GM12873 (cell line): ENCODE measurements at regions not wholly inside any gene's neighbourhood (a gene's known extent, or its start where the extent isn't known, plus 50 kb on each side); places are given as distances from the start of the nearest gene placed in this dataset.

Experiments
- CTCF ChIP-seq: IDR thresholded peaks from 2 replicates; pipeline ENCODE4 v1.5.1; 2012; ENCODE audit warnings: low read depth, mild to moderate bottlenecking, moderate library complexity, low read length, control low read depth; ENCODE audit not compliant: insufficient read depth; ENCODE audit errors: missing control alignments

- TF ChIP-seq CTCF, result no peak
Observed at GRCh38 chr4:147363514-147363913, 117.4 kb upstream of the EDNRA start.

DNA sequence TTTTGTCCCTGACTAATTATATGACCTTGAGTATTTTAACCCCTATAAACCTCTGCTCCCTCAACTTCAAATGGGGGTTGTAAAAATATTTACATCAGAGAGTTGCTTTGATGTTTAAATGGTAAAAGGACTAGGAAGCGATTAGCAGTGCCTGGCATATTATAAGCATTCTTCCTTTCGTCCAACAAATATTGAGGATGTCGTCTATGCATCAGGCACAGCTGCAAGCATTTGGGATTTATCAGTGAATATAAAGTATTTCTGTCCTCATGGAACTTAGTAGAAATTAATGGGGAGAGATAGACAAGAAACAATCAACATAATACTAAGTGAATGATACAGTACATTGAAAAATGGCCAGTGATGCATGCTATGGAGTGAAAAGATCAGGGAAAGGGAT is 115.5 kb upstream of the EDNRA start:
- TF ChIP-seq CTCF, result no peak

GRCh38 chr4:147366164-147366563 is 114.7 kb upstream of the EDNRA start:
- no peak for TF ChIP-seq CTCF

DNA sequence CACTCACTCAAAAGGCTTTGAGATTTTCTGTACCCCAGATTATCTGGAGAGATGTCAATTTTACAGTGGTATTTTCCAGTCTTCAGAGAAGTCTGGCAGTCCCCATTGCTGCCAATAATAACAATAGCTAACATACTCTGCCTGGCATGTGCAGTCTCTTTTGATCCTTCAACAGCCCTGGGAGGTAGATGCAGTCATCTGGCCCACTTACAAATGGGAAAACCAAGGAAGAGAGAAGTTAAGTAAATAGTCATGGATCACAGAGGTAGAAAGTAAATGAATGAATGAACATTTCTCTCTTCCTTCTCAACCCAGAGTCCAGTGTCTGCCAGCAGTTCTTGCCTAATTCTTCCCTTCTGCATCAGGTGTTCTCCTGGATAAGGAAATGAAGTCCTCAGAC is 113.0 kb upstream of the EDNRA start:
- TF ChIP-seq CTCF, result no peak

GRCh38 chr4:147368948-147369347 is 111.9 kb upstream of the EDNRA start:
- no peak for TF ChIP-seq CTCF

GRCh38 chr4:147370473-147370872 is 110.4 kb upstream of the EDNRA start:
- TF ChIP-seq CTCF, result no peak

DNA sequence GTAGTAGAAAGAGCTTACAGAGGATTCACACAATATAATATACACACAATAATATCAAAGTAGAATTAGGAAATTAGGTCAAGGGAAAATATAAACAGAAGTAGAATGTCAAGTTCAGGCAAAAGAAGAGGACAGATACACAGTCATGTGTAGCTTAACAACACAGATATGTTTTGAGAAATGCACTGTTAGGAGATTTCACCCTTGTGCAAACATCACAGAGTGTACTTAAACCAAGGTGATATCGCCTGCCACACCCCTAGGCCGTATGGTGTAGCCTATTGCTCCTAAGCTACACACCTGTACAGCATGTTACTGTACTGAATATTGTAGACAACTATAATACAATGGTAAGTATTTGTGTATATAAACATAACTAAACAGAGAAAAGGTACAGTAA is 110.0 kb upstream of the EDNRA start:
- no peak for TF ChIP-seq CTCF

DNA sequence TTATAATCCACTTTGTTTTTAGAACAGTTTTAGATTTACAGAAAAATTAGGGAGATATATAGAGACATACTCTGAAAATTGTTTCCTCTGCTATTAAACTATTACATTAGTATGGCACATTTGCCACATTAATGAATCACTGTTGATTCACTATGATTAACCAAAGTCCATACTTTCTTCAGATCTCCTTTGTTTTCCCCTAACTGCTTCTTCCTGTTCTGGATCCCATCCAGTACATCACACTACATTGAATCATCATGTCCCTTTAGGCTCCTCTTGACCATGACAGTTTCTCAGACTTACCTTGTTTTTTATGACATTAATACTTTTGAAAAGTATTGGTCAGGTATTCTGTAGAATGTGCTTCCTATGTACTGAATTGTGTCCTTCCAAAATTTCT is 109.2 kb upstream of the EDNRA start:
- no peak for TF ChIP-seq CTCF
